Loucy (cell line): ENCODE measurements at regions not wholly inside any gene's neighbourhood (a gene's known extent, or its start where the extent isn't known, plus 50 kb on each side); places are given as distances from the start of the nearest gene placed in this dataset.

Experiments
- CTCF ChIP-seq: fragments of 200-600 bp; sonication (generic); conservative IDR thresholded peaks from 2 replicates; pipeline ENCODE4 v1.5.1; 2014; ENCODE audit warnings: mild to moderate bottlenecking, antibody characterized with exemption, low read length
- EZH2phosphoT487 ChIP-seq: fragments of 200-600 bp; IDR thresholded peaks from 2 replicates; pipeline ENCODE4 v1.6.1; 2018; ENCODE audit warnings: antibody characterized with exemption, mild to moderate bottlenecking, moderate library complexity, borderline replicate concordance

GRCh38 chr10:2856598-2856997 is 210.8 kb upstream of the PFKP start:
- no peak for TF ChIP-seq CTCF
- no peak for TF ChIP-seq EZH2phosphoT487
